ENCODE measurements at regions not wholly inside any gene's neighbourhood (a gene's known extent, or its start where the extent isn't known, plus 50 kb on each side); places are given as distances from the start of the nearest gene placed in this dataset.

- Histone ChIP-seq H3K4me1 (ENCODE audit: control insufficient read depth in 1 of 2, extremely low read depth in 1 of 2, insufficient read depth in 2 of 2, low read length in 2 of 2) (no peaks in the 10 kb centered on the region), H3K27me3 (replicated peaks in 1 of 2; ENCODE audit: control insufficient read depth in 2 of 2, extremely low read depth in 1 of 2, insufficient read depth in 2 of 2, low read length in 1 of 2) (no peaks in the 10 kb centered on the region), H3K4me3 (ENCODE audit: control insufficient read depth in 1 of 2, extremely low read depth in 1 of 2, low read length in 1 of 2) (no peak overlapping the region), H3K27ac (ENCODE audit: low read length) (no peak overlapping the region), H3K9me3 (no peaks in the 10 kb centered on the region), H3K36me3 (ENCODE audit: control insufficient read depth in 2 of 2, extremely low read depth in 1 of 2, insufficient read depth in 1 of 2, low read length in 1 of 2) (no peaks in the 10 kb centered on the region)
- WGBS (ENCODE audit: insufficient coverage), result no CpG with 5 or more reads among the region's 1 CpG
- DNase-seq (no peak), ATAC-seq (replicated peaks in 1 of 4) (no peak)
- H3K27ac Mint-ChIP-seq, result no peak overlapping the region
- no peak overlapping the region for H3K4me3 Mint-ChIP-seq
- peaks cover 0 to 4% (median 0%) of the 10 kb centered on the region in 3 donors for H3K9me3 Mint-ChIP-seq
- H3K4me1 Mint-ChIP-seq, result no peaks in the 10 kb centered on the region
- ChIA-PET POLR2A (no interaction called here), CTCF (no interaction called here)
- H3K27me3 Mint-ChIP-seq, result peaks cover 22% of the 10 kb centered on the region in 2 donors
- H3K36me3 Mint-ChIP-seq, result no peaks in the 10 kb centered on the region
Observed at GRCh38 chr3:107142171-107142570, 235.1 kb upstream of the CCDC54 start.

DNA sequence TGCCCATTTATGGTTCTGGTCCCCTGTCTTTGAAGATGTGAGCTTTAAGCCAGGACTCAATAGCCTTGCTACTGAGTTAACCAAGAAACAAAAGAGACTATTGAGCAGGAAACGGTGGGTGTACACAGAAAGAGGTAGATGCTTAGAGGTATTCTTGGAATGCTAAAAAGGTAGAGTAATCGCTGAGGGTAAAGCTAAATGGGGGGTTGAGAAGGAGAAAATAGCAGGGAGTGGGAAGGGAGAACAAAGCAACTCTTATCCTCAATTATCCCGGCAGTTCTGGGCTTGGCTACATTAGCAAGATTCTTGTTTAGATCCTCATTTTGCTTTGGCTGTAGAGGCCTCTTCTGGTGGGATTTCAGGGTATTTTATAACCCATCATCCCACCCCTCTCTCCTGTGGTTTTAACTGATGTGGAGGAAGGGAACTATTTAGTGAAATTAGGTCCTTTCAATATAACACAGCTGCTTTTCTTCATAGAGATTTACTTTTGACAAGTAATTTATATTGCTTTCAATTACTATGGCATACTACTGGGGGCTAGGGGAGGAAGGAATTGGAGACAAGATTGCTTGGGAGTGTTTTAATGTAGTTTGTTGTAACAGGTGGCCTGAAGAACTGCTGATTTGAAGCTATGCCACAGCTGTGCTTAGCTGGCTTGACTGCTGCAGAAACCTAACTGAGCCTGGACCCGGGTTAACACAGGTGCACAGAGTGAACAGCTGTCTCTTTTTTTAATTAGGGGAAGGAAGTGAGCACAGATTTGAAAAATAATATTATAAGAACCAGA, 234.3 kb upstream of the CCDC54 start:
- Mint-ChIP-seq H3K27ac (no peak overlapping the region), H3K4me3 (no peak overlapping the region), H3K36me3 (no peaks in the 10 kb centered on the region), H3K27me3 (peaks cover 22% of the 10 kb centered on the region in 2 donors), H3K9me3 (peaks cover 0 to 4% (median 0%) of the 10 kb centered on the region in 3 donors), H3K4me1 (no peaks in the 10 kb centered on the region)
- no peaks in the 10 kb centered on the region for H3K27me3 ChIP-seq (replicated peaks in 1 of 2; ENCODE audit: control insufficient read depth in 2 of 2, extremely low read depth in 1 of 2, insufficient read depth in 2 of 2, low read length in 1 of 2)
- WGBS (ENCODE audit: insufficient coverage), result 20% methylated on average over 1 of the region's 4 CpGs
- DNase-seq, result no peak
- H3K4me3 ChIP-seq (ENCODE audit: control insufficient read depth in 1 of 2, extremely low read depth in 1 of 2, low read length in 1 of 2), result no peak overlapping the region
- no peak for ATAC-seq (replicated peaks in 1 of 4)
- POLR2A ChIA-PET, result no interaction called here
- H3K27ac ChIP-seq (ENCODE audit: low read length), result no peak overlapping the region
- no peaks in the 10 kb centered on the region for H3K9me3 ChIP-seq
- no peaks in the 10 kb centered on the region for H3K4me1 ChIP-seq (ENCODE audit: control insufficient read depth in 1 of 2, extremely low read depth in 1 of 2, insufficient read depth in 2 of 2, low read length in 2 of 2)
- CTCF ChIA-PET, result no interaction called here
- no peaks in the 10 kb centered on the region for H3K36me3 ChIP-seq (ENCODE audit: control insufficient read depth in 2 of 2, extremely low read depth in 1 of 2, insufficient read depth in 1 of 2, low read length in 1 of 2)

GRCh38 chr3:107150675-107151074, 226.6 kb upstream of the CCDC54 start:
- no peak overlapping the region for H3K4me3 ChIP-seq (ENCODE audit: control insufficient read depth in 1 of 2, extremely low read depth in 1 of 2, low read length in 1 of 2)
- no peaks in the 10 kb centered on the region for H3K4me1 Mint-ChIP-seq
- no peaks in the 10 kb centered on the region for H3K36me3 Mint-ChIP-seq
- 71% methylated on average over 3 of the region's 4 CpGs for WGBS (ENCODE audit: insufficient coverage)
- H3K4me1 ChIP-seq (ENCODE audit: control insufficient read depth in 1 of 2, extremely low read depth in 1 of 2, insufficient read depth in 2 of 2, low read length in 2 of 2), result no peaks in the 10 kb centered on the region
- no peak for ATAC-seq (replicated peaks in 1 of 4)
- no peak overlapping the region for H3K27ac Mint-ChIP-seq
- H3K36me3 ChIP-seq (ENCODE audit: control insufficient read depth in 2 of 2, extremely low read depth in 1 of 2, insufficient read depth in 1 of 2, low read length in 1 of 2), result no peaks in the 10 kb centered on the region
- no peak for DNase-seq
- ChIA-PET CTCF (no interaction called here), POLR2A (no interaction called here)
- H3K9me3 Mint-ChIP-seq, result peaks cover 2 to 5% (median 4%) of the 10 kb centered on the region in 3 donors
- H3K27ac ChIP-seq (ENCODE audit: low read length), result no peak overlapping the region
- H3K4me3 Mint-ChIP-seq, result no peak overlapping the region
- H3K9me3 ChIP-seq, result no peaks in the 10 kb centered on the region
- H3K27me3 ChIP-seq (replicated peaks in 1 of 2; ENCODE audit: control insufficient read depth in 2 of 2, extremely low read depth in 1 of 2, insufficient read depth in 2 of 2, low read length in 1 of 2), result no peaks in the 10 kb centered on the region
- peaks cover 0 to 6% of the 10 kb centered on the region in 2 donors for H3K27me3 Mint-ChIP-seq

DNA sequence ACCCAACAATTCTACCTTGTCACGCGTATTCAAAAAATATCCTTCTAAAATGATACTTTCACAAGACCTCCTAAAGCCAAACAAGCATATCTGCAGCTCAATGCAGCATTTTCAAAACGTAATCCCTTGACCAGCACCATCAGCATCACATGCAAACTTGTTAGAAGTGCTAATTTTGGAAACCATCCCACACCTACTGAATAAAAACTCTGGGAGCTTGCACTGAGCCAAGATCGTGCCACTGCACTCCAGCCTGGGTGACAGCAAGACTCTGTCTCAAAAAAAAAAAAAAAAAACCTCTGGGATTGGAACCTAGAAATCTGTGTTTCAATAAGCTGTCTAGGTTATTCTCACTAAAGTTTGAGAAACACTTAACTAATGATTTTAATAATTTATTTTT, 223.3 kb upstream of the CCDC54 start:
- ATAC-seq (replicated peaks in 1 of 4) (no peak), DNase-seq (no peak)
- ChIA-PET CTCF (interaction anchor here in 1 of 2 donors (0.7 kb wide), 1 partner anchor 16 kb away, joined by 5 read pairs; no protein-coding TSS in a partner anchor), POLR2A (interaction anchor here in 1 of 2 donors (0.6 kb wide), 1 partner anchor 53 kb away, joined by 3 read pairs; no protein-coding TSS in a partner anchor)
- Mint-ChIP-seq H3K4me1 (no peaks in the 10 kb centered on the region), H3K9me3 (peaks cover 11 to 21% (median 17%) of the 10 kb centered on the region in 3 donors), H3K36me3 (no peaks in the 10 kb centered on the region), H3K27me3 (peaks cover 0 to 6% of the 10 kb centered on the region in 2 donors), H3K27ac (no peak overlapping the region), H3K4me3 (no peak overlapping the region)
- no peaks in the 10 kb centered on the region for H3K9me3 ChIP-seq
- no peaks in the 10 kb centered on the region for H3K4me1 ChIP-seq (ENCODE audit: control insufficient read depth in 1 of 2, extremely low read depth in 1 of 2, insufficient read depth in 2 of 2, low read length in 2 of 2)
- no peak overlapping the region for H3K27ac ChIP-seq (ENCODE audit: low read length)
- peaks cover 0 to 2% of the 10 kb centered on the region in 2 experiments for H3K27me3 ChIP-seq (replicated peaks in 1 of 2; ENCODE audit: control insufficient read depth in 2 of 2, extremely low read depth in 1 of 2, insufficient read depth in 2 of 2, low read length in 1 of 2)
- no peak overlapping the region for H3K4me3 ChIP-seq (ENCODE audit: control insufficient read depth in 1 of 2, extremely low read depth in 1 of 2, low read length in 1 of 2)
- WGBS (ENCODE audit: insufficient coverage), result 73% methylated on average over 3 of the region's 4 CpGs
- no peaks in the 10 kb centered on the region for H3K36me3 ChIP-seq (ENCODE audit: control insufficient read depth in 2 of 2, extremely low read depth in 1 of 2, insufficient read depth in 1 of 2, low read length in 1 of 2)

DNA sequence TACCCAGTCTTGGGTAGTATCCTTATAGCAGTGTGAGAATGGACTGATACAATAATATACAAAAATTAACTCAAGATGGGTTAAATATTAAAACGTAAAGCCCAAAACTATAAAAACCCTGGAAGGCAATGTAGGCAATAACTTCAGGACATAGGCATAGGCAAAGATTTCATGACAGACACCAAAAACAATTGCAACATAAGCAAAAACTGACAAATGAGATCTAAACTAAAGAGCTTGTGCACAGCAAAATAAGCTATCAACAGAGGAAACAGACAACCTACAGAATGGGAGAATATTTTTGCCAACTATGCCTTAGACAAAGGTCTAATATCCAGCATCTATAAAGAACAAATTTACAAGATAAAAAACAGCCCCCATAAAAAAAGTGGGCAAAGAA, 204.8 kb upstream of the CCDC54 start:
- no peaks in the 10 kb centered on the region for H3K36me3 ChIP-seq (ENCODE audit: control insufficient read depth in 2 of 2, extremely low read depth in 1 of 2, insufficient read depth in 1 of 2, low read length in 1 of 2)
- H3K27ac Mint-ChIP-seq, result no peak overlapping the region
- no peak overlapping the region for H3K4me3 Mint-ChIP-seq
- H3K27me3 Mint-ChIP-seq, result no peaks in the 10 kb centered on the region
- peaks cover 0 to 18% (median 11%) of the 10 kb centered on the region in 3 donors for H3K9me3 Mint-ChIP-seq
- no peaks in the 10 kb centered on the region for H3K4me1 Mint-ChIP-seq
- H3K4me1 ChIP-seq (ENCODE audit: control insufficient read depth in 1 of 2, extremely low read depth in 1 of 2, insufficient read depth in 2 of 2, low read length in 2 of 2), result no peaks in the 10 kb centered on the region
- H3K27ac ChIP-seq (ENCODE audit: low read length), result no peak overlapping the region
- no peak overlapping the region for H3K4me3 ChIP-seq (ENCODE audit: control insufficient read depth in 1 of 2, extremely low read depth in 1 of 2, low read length in 1 of 2)
- no CpG with 5 or more reads among the region's 1 CpG for WGBS (ENCODE audit: insufficient coverage)
- H3K36me3 Mint-ChIP-seq, result no peaks in the 10 kb centered on the region
- CTCF ChIA-PET, result no interaction called here
- no peak for ATAC-seq (replicated peaks in 1 of 4)
- POLR2A ChIA-PET, result no interaction called here
- peaks cover 0 to 3% of the 10 kb centered on the region in 2 experiments for H3K27me3 ChIP-seq (replicated peaks in 1 of 2; ENCODE audit: control insufficient read depth in 2 of 2, extremely low read depth in 1 of 2, insufficient read depth in 2 of 2, low read length in 1 of 2)
- no peak for DNase-seq
- no peaks in the 10 kb centered on the region for H3K9me3 ChIP-seq

DNA sequence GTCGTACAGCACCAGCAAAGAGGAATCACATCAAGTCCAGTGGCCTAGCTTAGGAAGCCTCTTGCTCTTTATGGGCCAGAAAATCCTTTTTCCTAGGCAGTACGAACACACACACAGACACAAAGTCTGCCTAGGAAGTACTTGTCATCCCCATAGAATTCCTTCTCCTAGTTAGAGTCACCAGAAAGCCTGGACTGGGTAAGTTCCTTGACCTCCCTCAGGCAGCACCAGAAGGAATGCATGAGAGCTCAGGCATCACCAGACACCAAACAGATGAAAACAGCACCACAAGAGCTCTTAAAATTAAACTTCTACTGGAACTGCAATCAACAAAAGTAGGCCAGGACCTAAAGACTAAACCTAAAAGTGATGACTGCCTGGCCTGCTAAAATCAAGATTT, 192.9 kb upstream of the CCDC54 start:
- Histone ChIP-seq H3K4me3 (ENCODE audit: control insufficient read depth in 1 of 2, extremely low read depth in 1 of 2, low read length in 1 of 2) (no peak overlapping the region), H3K9me3 (no peaks in the 10 kb centered on the region), H3K36me3 (ENCODE audit: control insufficient read depth in 2 of 2, extremely low read depth in 1 of 2, insufficient read depth in 1 of 2, low read length in 1 of 2) (no peaks in the 10 kb centered on the region), H3K27me3 (replicated peaks in 1 of 2; ENCODE audit: control insufficient read depth in 2 of 2, extremely low read depth in 1 of 2, insufficient read depth in 2 of 2, low read length in 1 of 2) (no peaks in the 10 kb centered on the region), H3K27ac (ENCODE audit: low read length) (no peak overlapping the region), H3K4me1 (ENCODE audit: control insufficient read depth in 1 of 2, extremely low read depth in 1 of 2, insufficient read depth in 2 of 2, low read length in 2 of 2) (no peaks in the 10 kb centered on the region)
- no peak overlapping the region for H3K4me3 Mint-ChIP-seq
- no peak for DNase-seq
- ATAC-seq (replicated peaks in 1 of 4), result no peak
- H3K4me1 Mint-ChIP-seq, result no peaks in the 10 kb centered on the region
- ChIA-PET CTCF (no interaction called here), POLR2A (no interaction called here)
- H3K36me3 Mint-ChIP-seq, result no peaks in the 10 kb centered on the region
- WGBS (ENCODE audit: insufficient coverage), result 90% methylated on average over 2 of the region's 2 CpGs
- H3K9me3 Mint-ChIP-seq, result no peaks in the 10 kb centered on the region
- no peak overlapping the region for H3K27ac Mint-ChIP-seq
- H3K27me3 Mint-ChIP-seq, result peaks cover 4 to 5% of the 10 kb centered on the region in 2 donors
